OCI-LY7 (cell line): ENCODE measurements at regions not wholly inside any gene's neighbourhood (a gene's known extent, or its start where the extent isn't known, plus 50 kb on each side); places are given as distances from the start of the nearest gene placed in this dataset.

Experiments used
- BruUV-seq: library from RNA; stranded (reverse); fragments of 400-500 nt; replicated peaks from 2 replicates; lab custom pipeline; 2021; lab: Mats Ljungman, UMichigan
- CTCF ChIA-PET: fragments of 300-600 bp; sonication (Branson Sonifier 250); formaldehyde crosslinking; loops from one replicate; lab custom pipeline; 2022; ENCODE audit warnings: antibody characterized with exemption; ENCODE audit not compliant: unreplicated experiment; lab: Charles Lee
- POLR2A ChIA-PET: fragments of 300-600 bp; sonication (Branson Sonifier 250); formaldehyde crosslinking; loops from one replicate; lab custom pipeline; 2022; ENCODE audit warnings: antibody characterized with exemption; lab: Charles Lee
- DNase-seq: peaks from one replicate; pipeline ENCODE4 v3.0.0-alpha.2; 2015; ENCODE audit warnings: low spot score
- H2AFZ ChIP-seq: fragments of 200-600 bp; sonication (generic), shearing (Covaris generic); 2 replicates; pipeline ENCODE4 v1.6.1; 2014; ENCODE audit warnings: mild to moderate bottlenecking, antibody characterized with exemption, low read length, moderate library complexity
- H3K27ac ChIP-seq: fragments of 200-600 bp; sonication (generic); 2 replicates; pipeline ENCODE4 v1.5.1; 2014; ENCODE audit warnings: mixed run types, low read depth, mild to moderate bottlenecking, moderate library complexity, low read length, inconsistent platforms; ENCODE audit not compliant: poor library complexity, severe bottlenecking
- H3K36me3 ChIP-seq: fragments of 200-600 bp; sonication (generic); 2 replicates; pipeline ENCODE4 v1.6.1; 2014; ENCODE audit warnings: mild to moderate bottlenecking, antibody characterized with exemption, low read length, moderate library complexity, mixed read lengths; ENCODE audit not compliant: insufficient read depth
- H3K4me1 ChIP-seq: fragments of 200-600 bp; sonication (generic); 2 replicates; pipeline ENCODE4 v1.5.1; 2014; ENCODE audit warnings: mild to moderate bottlenecking, low read length; ENCODE audit not compliant: insufficient read depth, poor library complexity, severe bottlenecking
- H3K4me2 ChIP-seq: fragments of 200-600 bp; sonication (generic); 2 replicates; pipeline ENCODE4 v1.6.1; 2014; ENCODE audit warnings: mild to moderate bottlenecking, low read length
- H3K4me3 ChIP-seq: fragments of 200-600 bp; sonication (generic); 2 replicates; pipeline ENCODE4 v1.5.1; 2014; ENCODE audit warnings: mild to moderate bottlenecking, low read depth, low read length; ENCODE audit not compliant: poor library complexity, severe bottlenecking
- H3K79me2 ChIP-seq: fragments of 200-600 bp; sonication (generic); 2 replicates; pipeline ENCODE4 v1.6.1; 2016; ENCODE audit warnings: low read depth, mild to moderate bottlenecking, low read length, moderate library complexity, mixed read lengths; ENCODE audit not compliant: insufficient read depth
- H3K9me2 ChIP-seq: fragments of 200-600 bp; sonication (generic); 2 replicates; pipeline ENCODE4 v1.6.1; 2016; ENCODE audit warnings: mild to moderate bottlenecking, low read length, mixed read lengths; ENCODE audit not compliant: insufficient read depth
- H3K9me3 ChIP-seq: fragments of 200-600 bp; sonication (generic); 2 replicates; pipeline ENCODE4 v1.6.1; 2014; ENCODE audit warnings: mild to moderate bottlenecking, mixed run types, low read length, mixed read lengths
- H4K20me1 ChIP-seq: fragments of 200-600 bp; sonication (generic); 2 replicates; pipeline ENCODE4 v1.6.1; 2014; ENCODE audit warnings: mild to moderate bottlenecking, antibody characterized with exemption, low read length, moderate library complexity, mixed read lengths; ENCODE audit not compliant: insufficient read depth
- EZH2phosphoT487 ChIP-seq: fragments of 200-600 bp; sonication (generic); IDR thresholded peaks from 2 replicates; pipeline ENCODE4 v1.6.1; 2018; ENCODE audit warnings: low read depth, borderline replicate concordance, mild to moderate bottlenecking, mixed run types, antibody characterized with exemption, low read length, moderate library complexity, mixed read lengths
- intact Hi-C: fragments of 100-400 bp; cut with micrococcal nuclease; formaldehyde crosslinking; loops from one replicate; pipeline ENCODE4 v1.10.0; 2022; ENCODE audit not compliant: unreplicated experiment
- TF ChIP-seq, protein P1 (sequence below): fragments of 200-600 bp; sonication (generic); conservative IDR thresholded peaks from 2 replicates; pipeline ENCODE4 v1.5.1; 2014; ENCODE audit warnings: mild to moderate bottlenecking, antibody characterized with exemption, low read length, moderate library complexity, mixed read lengths

- Histone ChIP-seq H3K27ac (no peak overlapping the region), H2AFZ (no peak overlapping the region), H3K9me2 (no peaks in the 10 kb centered on the region), H3K9me3 (no peaks in the 10 kb centered on the region), H3K4me2 (no peak overlapping the region), H4K20me1 (no peaks in the 10 kb centered on the region), H3K4me3 (no peak overlapping the region), H3K4me1 (no peaks in the 10 kb centered on the region), H3K36me3 (no peaks in the 10 kb centered on the region), H3K79me2 (no peaks in the 10 kb centered on the region)
- ChIA-PET CTCF (no interaction called here), POLR2A (no interaction called here)
- DNase-seq = no peak
- no peak for TF ChIP-seq EZH2phosphoT487
- TF ChIP-seq, protein P1, sequence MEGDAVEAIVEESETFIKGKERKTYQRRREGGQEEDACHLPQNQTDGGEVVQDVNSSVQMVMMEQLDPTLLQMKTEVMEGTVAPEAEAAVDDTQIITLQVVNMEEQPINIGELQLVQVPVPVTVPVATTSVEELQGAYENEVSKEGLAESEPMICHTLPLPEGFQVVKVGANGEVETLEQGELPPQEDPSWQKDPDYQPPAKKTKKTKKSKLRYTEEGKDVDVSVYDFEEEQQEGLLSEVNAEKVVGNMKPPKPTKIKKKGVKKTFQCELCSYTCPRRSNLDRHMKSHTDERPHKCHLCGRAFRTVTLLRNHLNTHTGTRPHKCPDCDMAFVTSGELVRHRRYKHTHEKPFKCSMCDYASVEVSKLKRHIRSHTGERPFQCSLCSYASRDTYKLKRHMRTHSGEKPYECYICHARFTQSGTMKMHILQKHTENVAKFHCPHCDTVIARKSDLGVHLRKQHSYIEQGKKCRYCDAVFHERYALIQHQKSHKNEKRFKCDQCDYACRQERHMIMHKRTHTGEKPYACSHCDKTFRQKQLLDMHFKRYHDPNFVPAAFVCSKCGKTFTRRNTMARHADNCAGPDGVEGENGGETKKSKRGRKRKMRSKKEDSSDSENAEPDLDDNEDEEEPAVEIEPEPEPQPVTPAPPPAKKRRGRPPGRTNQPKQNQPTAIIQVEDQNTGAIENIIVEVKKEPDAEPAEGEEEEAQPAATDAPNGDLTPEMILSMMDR = no peak
- intact Hi-C loops = no loop called here
- no TSS peak for BruUV-seq
Observed at GRCh38 chrX:137172317-137172948, 138.6 kb upstream of the GPR101 start.

- H3K4me1 ChIP-seq = no peaks in the 10 kb centered on the region
- H3K36me3 ChIP-seq = no peaks in the 10 kb centered on the region
- no peaks in the 10 kb centered on the region for H3K79me2 ChIP-seq
- no peak overlapping the region for H3K4me3 ChIP-seq
- CTCF ChIA-PET = no interaction called here
- BruUV-seq = no TSS peak
- no peak overlapping the region for H3K27ac ChIP-seq
- POLR2A ChIA-PET = no interaction called here
- TF ChIP-seq EZH2phosphoT487 = no peak
- H3K4me2 ChIP-seq = no peak overlapping the region
- no peaks in the 10 kb centered on the region for H3K9me3 ChIP-seq
- intact Hi-C loops = no loop called here
- H4K20me1 ChIP-seq = no peaks in the 10 kb centered on the region
- no peaks in the 10 kb centered on the region for H3K9me2 ChIP-seq
- no peak for DNase-seq
- H2AFZ ChIP-seq = no peak overlapping the region
Observed at GRCh38 chrX:137171626-137172025, 137.8 kb upstream of the GPR101 start.

GRCh38 chrX:137166591-137166990, 132.8 kb upstream of the GPR101 start:
- Histone ChIP-seq H3K4me3 (no peak overlapping the region), H3K4me1 (no peaks in the 10 kb centered on the region), H3K79me2 (no peaks in the 10 kb centered on the region), H3K9me3 (no peaks in the 10 kb centered on the region), H3K4me2 (no peak overlapping the region), H4K20me1 (no peaks in the 10 kb centered on the region), H3K36me3 (no peaks in the 10 kb centered on the region), H3K9me2 (no peaks in the 10 kb centered on the region), H3K27ac (no peak overlapping the region), H2AFZ (no peak overlapping the region)
- intact Hi-C loops = no loop called here
- no peak for TF ChIP-seq EZH2phosphoT487
- TF ChIP-seq, protein P1 = peak; percentile 48; the same call in 1 of the 2 replicates
- no peak for DNase-seq
- ChIA-PET CTCF (no interaction called here), POLR2A (interaction anchor here (0.7 kb wide), 1 partner anchor 139 kb away, joined by 3 read pairs; no protein-coding TSS in a partner anchor)
- no TSS peak for BruUV-seq
